ENCODE measurements at regions not wholly inside any gene's neighbourhood (a gene's known extent, or its start where the extent isn't known, plus 50 kb on each side); places are given as distances from the start of the nearest gene placed in this dataset.

- Histone ChIP-seq H3K27ac (no peak overlapping the region), H3K36me3 (no peaks in the 10 kb centered on the region), H4K20me1 (no peaks in the 10 kb centered on the region), H3K4me2 (no peak overlapping the region), H3K4me3 (no peak overlapping the region), H3K4me1 (no peaks in the 10 kb centered on the region), H3K27me3 (no peaks in the 10 kb centered on the region), H3K9me3 (replicated peaks in 1 of 11) (0 out of 22 replicates have a peak, but pooled peaks cover 0 to 6% (median 0%) of the 10 kb centered on the region in 11 experiments), H3K9ac (no peak overlapping the region)
- TF ChIP-seq Cebpa-rat (IDR thresholded peaks at IDR 0.05) = no peak
These were observed 568.3 kb upstream of the TENM4 start for GRCh38 chr11:80009081-80009480.

DNA sequence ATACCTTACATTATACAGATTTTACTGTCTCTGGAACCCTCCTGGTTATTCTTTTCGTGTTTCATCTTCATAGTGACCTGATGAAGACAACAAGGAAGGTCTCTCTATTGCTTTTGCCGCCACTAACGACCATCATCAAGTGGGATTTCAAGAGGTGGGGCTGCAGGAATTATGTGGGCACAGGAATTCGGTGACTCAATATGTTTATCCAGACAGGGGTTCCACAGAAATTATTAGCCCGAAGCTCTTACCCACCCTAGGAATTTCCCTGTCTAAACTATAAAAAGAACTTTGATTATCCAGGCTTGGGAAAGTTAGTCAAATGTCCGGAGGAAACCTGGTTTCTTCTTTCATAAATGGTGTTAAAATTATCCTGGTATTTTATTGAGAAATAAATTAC is 566.8 kb upstream of the TENM4 start:
- H4K20me1 ChIP-seq = no peaks in the 10 kb centered on the region
- H3K4me1 ChIP-seq = no peaks in the 10 kb centered on the region
- no peak overlapping the region for H3K4me2 ChIP-seq
- no peaks in the 10 kb centered on the region for H3K27me3 ChIP-seq
- no peaks in the 10 kb centered on the region for H3K36me3 ChIP-seq
- no peak overlapping the region for H3K9ac ChIP-seq
- H3K4me3 ChIP-seq = no peak overlapping the region
- H3K27ac ChIP-seq = no peak overlapping the region
- no peak for TF ChIP-seq Cebpa-rat (IDR thresholded peaks at IDR 0.05)
- H3K9me3 ChIP-seq (replicated peaks in 1 of 11) = 0 out of 22 replicates have a peak, but pooled peaks cover 0 to 6% (median 0%) of the 10 kb centered on the region in 11 experiments

DNA sequence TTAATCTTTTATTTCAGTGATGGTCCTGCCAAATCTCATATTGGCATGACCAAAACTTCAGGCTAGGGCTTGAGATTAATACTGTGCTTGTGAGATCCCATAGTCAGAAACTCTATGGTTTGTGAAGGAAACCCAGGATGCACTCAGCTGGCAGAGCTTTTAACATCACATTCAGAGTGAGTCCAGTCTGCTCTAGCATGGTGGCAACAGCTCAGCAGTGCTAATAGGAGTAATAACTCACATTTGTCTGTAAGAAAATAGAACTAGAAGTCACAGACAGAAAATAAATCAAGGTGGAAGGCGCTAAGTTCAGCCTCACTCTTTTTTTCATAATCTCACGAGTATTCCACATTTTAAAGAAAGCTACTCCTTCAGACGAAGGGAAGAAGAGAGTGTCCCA is 549.3 kb upstream of the TENM4 start:
- Histone ChIP-seq H3K4me1 (no peaks in the 10 kb centered on the region), H3K4me3 (no peak overlapping the region), H3K27ac (no peak overlapping the region), H3K9ac (no peak overlapping the region), H3K4me2 (no peak overlapping the region), H3K27me3 (no peaks in the 10 kb centered on the region), H4K20me1 (no peaks in the 10 kb centered on the region), H3K36me3 (no peaks in the 10 kb centered on the region), H3K9me3 (replicated peaks in 1 of 11) (no peaks in the 10 kb centered on the region)
- TF ChIP-seq Cebpa-rat (IDR thresholded peaks at IDR 0.05) = no peak

GRCh38 chr11:79982185-79982584 is 541.4 kb upstream of the TENM4 start:
- Histone ChIP-seq H3K36me3 (no peaks in the 10 kb centered on the region), H3K9me3 (replicated peaks in 1 of 11) (no peaks in the 10 kb centered on the region), H3K9ac (no peak overlapping the region), H3K4me2 (no peak overlapping the region), H4K20me1 (no peaks in the 10 kb centered on the region), H3K27me3 (no peaks in the 10 kb centered on the region), H3K4me3 (no peak overlapping the region), H3K4me1 (no peaks in the 10 kb centered on the region), H3K27ac (no peak overlapping the region)
- TF ChIP-seq Cebpa-rat (IDR thresholded peaks at IDR 0.05) = no peak

- TF ChIP-seq Cebpa-rat (IDR thresholded peaks at IDR 0.05) = no peak
- Histone ChIP-seq H3K9ac (no peak overlapping the region), H3K4me1 (no peaks in the 10 kb centered on the region), H3K4me2 (no peak overlapping the region), H3K27me3 (no peaks in the 10 kb centered on the region), H3K27ac (no peak overlapping the region), H4K20me1 (no peaks in the 10 kb centered on the region), H3K4me3 (no peak overlapping the region), H3K9me3 (replicated peaks in 1 of 11) (no peaks in the 10 kb centered on the region), H3K36me3 (no peaks in the 10 kb centered on the region)
These were observed 540.1 kb upstream of the TENM4 start for GRCh38 chr11:79980916-79981315.

GRCh38 chr11:79973721-79974617 is 533.1 kb upstream of the TENM4 start:
- H3K36me3 ChIP-seq = no peaks in the 10 kb centered on the region
- no peaks in the 10 kb centered on the region for H4K20me1 ChIP-seq
- H3K4me2 ChIP-seq = no peak overlapping the region
- H3K27ac ChIP-seq = no peak overlapping the region
- no peaks in the 10 kb centered on the region for H3K9me3 ChIP-seq (replicated peaks in 1 of 11)
- TF ChIP-seq Cebpa-rat (IDR thresholded peaks at IDR 0.05) = no peak
- H3K4me1 ChIP-seq = no peaks in the 10 kb centered on the region
- H3K27me3 ChIP-seq = no peaks in the 10 kb centered on the region
- H3K9ac ChIP-seq = no peak overlapping the region
- H3K4me3 ChIP-seq = no peak overlapping the region

- no peak for TF ChIP-seq Cebpa-rat (IDR thresholded peaks at IDR 0.05)
- H3K36me3 ChIP-seq = no peaks in the 10 kb centered on the region
- no peak overlapping the region for H3K27ac ChIP-seq
- no peaks in the 10 kb centered on the region for H4K20me1 ChIP-seq
- no peaks in the 10 kb centered on the region for H3K9me3 ChIP-seq (replicated peaks in 1 of 11)
- no peak overlapping the region for H3K4me3 ChIP-seq
- H3K4me2 ChIP-seq = no peak overlapping the region
- no peak overlapping the region for H3K9ac ChIP-seq
- H3K4me1 ChIP-seq = no peaks in the 10 kb centered on the region
- no peaks in the 10 kb centered on the region for H3K27me3 ChIP-seq
These were observed 530.4 kb upstream of the TENM4 start for GRCh38 chr11:79971255-79971654.

DNA sequence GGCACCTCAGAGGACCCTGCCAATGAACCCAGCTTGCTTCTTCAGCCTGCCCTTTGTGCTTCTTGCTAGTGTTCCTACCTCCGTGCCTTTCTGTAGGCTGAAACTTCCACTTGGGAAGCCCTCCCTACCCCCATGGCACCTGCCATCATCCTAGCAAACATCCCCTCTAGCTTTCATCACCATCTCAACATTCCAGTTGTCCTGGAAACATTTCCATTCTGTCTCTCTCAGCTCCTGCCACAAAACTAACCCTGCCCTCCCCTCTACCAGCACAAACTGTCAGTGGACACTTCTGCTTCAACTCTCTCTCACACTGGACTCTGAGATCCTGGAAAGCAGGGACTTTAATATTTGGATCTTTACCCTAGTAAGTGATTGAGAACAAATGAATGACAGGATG is 525.8 kb upstream of the TENM4 start:
- H4K20me1 ChIP-seq = no peaks in the 10 kb centered on the region
- no peak overlapping the region for H3K4me3 ChIP-seq
- H3K9ac ChIP-seq = no peak overlapping the region
- no peaks in the 10 kb centered on the region for H3K27me3 ChIP-seq
- no peaks in the 10 kb centered on the region for H3K4me1 ChIP-seq
- no peak overlapping the region for H3K27ac ChIP-seq
- H3K4me2 ChIP-seq = no peak overlapping the region
- no peaks in the 10 kb centered on the region for H3K36me3 ChIP-seq
- no peak for TF ChIP-seq Cebpa-rat (IDR thresholded peaks at IDR 0.05)
- no peaks in the 10 kb centered on the region for H3K9me3 ChIP-seq (replicated peaks in 1 of 11)

DNA sequence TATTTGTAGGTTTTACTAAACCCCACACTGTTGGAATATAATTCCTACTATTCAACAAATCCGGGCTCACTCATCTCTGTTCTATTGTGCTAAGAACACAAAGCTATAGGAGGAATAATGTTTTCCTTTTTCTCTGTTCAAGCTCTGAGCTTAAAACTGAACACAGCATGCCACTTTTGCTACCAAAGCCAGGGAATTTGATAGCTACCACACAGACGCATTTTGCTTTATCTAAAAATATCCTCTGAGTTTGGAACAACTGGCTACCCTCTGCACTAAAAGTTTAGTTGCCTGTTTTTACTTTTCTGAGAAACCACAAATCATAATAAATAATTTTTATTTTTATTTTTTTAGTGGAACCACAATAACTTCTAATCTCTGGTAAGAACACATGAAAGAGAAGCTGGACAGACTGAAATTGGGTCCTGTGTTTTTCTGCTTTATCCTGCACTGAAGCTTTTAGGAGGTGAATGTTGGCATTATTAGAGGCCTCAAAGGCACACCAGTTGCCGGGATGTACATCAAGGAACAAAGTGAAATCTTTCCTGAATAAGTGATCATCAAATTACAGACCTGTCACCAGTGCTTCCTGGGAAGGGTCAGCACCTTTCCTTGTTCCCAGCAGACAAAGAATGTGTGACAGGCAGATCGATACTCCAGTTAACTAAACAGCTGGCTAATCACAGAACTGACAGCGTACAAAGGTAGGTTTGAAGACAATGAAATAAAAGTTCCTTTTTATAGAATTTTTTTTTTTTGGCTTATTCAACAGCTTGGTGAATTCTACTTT is 523.2 kb upstream of the TENM4 start:
- no peak for TF ChIP-seq Cebpa-rat (IDR thresholded peaks at IDR 0.05)
- no peaks in the 10 kb centered on the region; a peak in 1 of 22 replicates for H3K36me3 ChIP-seq
- no peak overlapping the region for H3K4me3 ChIP-seq
- H3K4me2 ChIP-seq = no peak overlapping the region
- no peaks in the 10 kb centered on the region for H4K20me1 ChIP-seq
- peaks cover 4 to 14% (median 9%) of the 10 kb centered on the region in 11 experiments for H3K9me3 ChIP-seq (replicated peaks in 1 of 11)
- no peaks in the 10 kb centered on the region for H3K27me3 ChIP-seq
- no peak overlapping the region for H3K9ac ChIP-seq
- no peaks in the 10 kb centered on the region for H3K4me1 ChIP-seq
- H3K27ac ChIP-seq = no peak overlapping the region

Data from BLaER1 treated with 17β-estradiol and CSF1 and Interleukin-3, amounts not matched to agents 10 nM and 100 nM (cell line).